ENCODE measurements at regions not wholly inside any gene's neighbourhood (a gene's known extent, or its start where the extent isn't known, plus 50 kb on each side); places are given as distances from the start of the nearest gene placed in this dataset.
"Not testable (repeated sequence)": the region's sequence is repeated elsewhere in the genome, so short reads cannot be mapped to it uniquely, and the experiment has no call there.

GRCh38 chr1:136344-136932 lies 315.0 kb downstream of the OR4F29 start:
- TF ChIP-seq CTCF, EP300, POLR2A (IDR thresholded peaks at IDR 0.05): not testable (repeated sequence)
